ENCODE measurements at regions not wholly inside any gene's neighbourhood (a gene's known extent, or its start where the extent isn't known, plus 50 kb on each side); places are given as distances from the start of the nearest gene placed in this dataset.
"Not testable (repeated sequence)": the region's sequence is repeated elsewhere in the genome, so short reads cannot be mapped to it uniquely, and the experiment has no call there.

- no peaks in the 10 kb centered on the region for H3K9me3 Mint-ChIP-seq (ENCODE audit: low read depth, unreplicated experiment)
These were observed 228.5 kb upstream of the NEBL start for GRCh38 chr10:21125471-21126228.

GRCh38 chr10:21122907-21123306 is 225.8 kb upstream of the NEBL start:
- no peaks in the 10 kb centered on the region for H3K36me3 Mint-ChIP-seq (ENCODE audit: insufficient read depth, unreplicated experiment)
- no TSS peak for BruUV-seq (replicated peaks)
- H3K9me3 Mint-ChIP-seq (ENCODE audit: low read depth, unreplicated experiment) = no peaks in the 10 kb centered on the region
- intact Hi-C loops (cut with micrococcal nuclease; ENCODE audit: unreplicated experiment) = no loop called here
- CTCF ChIA-PET = no interaction called here
- H3K4me1 Mint-ChIP-seq (ENCODE audit: low read depth, unreplicated experiment) = no peaks in the 10 kb centered on the region
- no peak for DNase-seq
- H3K4me3 Mint-ChIP-seq (ENCODE audit: low read depth, unreplicated experiment) = no peak overlapping the region
- no peaks in the 10 kb centered on the region for H3K27me3 Mint-ChIP-seq (ENCODE audit: unreplicated experiment)
- no peak overlapping the region for H3K27ac Mint-ChIP-seq (ENCODE audit: unreplicated experiment)
- no peak for TF ChIP-seq CTCF (IDR thresholded peaks at IDR 0.05; ENCODE audit: unreplicated experiment)

More at GRCh38 chr10:21125471-21126228, 228.5 kb upstream of the NEBL start:
- DNase-seq = no peak
- TF ChIP-seq CTCF (IDR thresholded peaks at IDR 0.05; ENCODE audit: unreplicated experiment) = no peak
- H3K36me3 Mint-ChIP-seq (ENCODE audit: insufficient read depth, unreplicated experiment) = no peaks in the 10 kb centered on the region
- intact Hi-C loops (cut with micrococcal nuclease; ENCODE audit: unreplicated experiment) = no loop called here
- BruUV-seq (replicated peaks) = no TSS peak
- CTCF ChIA-PET = interaction anchor here (1.1 kb wide), 1 partner anchor 9 kb away, joined by 4 read pairs; no protein-coding TSS in a partner anchor
- H3K4me3 Mint-ChIP-seq (ENCODE audit: low read depth, unreplicated experiment) = no peak overlapping the region
- no peak overlapping the region for H3K27ac Mint-ChIP-seq (ENCODE audit: unreplicated experiment)
- H3K4me1 Mint-ChIP-seq (ENCODE audit: low read depth, unreplicated experiment) = peaks cover 11% of the 10 kb centered on the region
- H3K27me3 Mint-ChIP-seq (ENCODE audit: unreplicated experiment) = no peaks in the 10 kb centered on the region

GRCh38 chr10:21121822-21122221 is 224.7 kb upstream of the NEBL start:
- intact Hi-C loops (cut with micrococcal nuclease; ENCODE audit: unreplicated experiment); H3K27ac Mint-ChIP-seq (ENCODE audit: unreplicated experiment); H3K9me3 Mint-ChIP-seq (ENCODE audit: low read depth, unreplicated experiment); H3K4me1 Mint-ChIP-seq (ENCODE audit: low read depth, unreplicated experiment); H3K4me3 Mint-ChIP-seq (ENCODE audit: low read depth, unreplicated experiment); DNase-seq; BruUV-seq (replicated peaks); H3K27me3 Mint-ChIP-seq (ENCODE audit: unreplicated experiment); H3K36me3 Mint-ChIP-seq (ENCODE audit: insufficient read depth, unreplicated experiment): not testable (repeated sequence)
- CTCF ChIA-PET = interaction anchor here (0.6 kb wide), 1 partner anchor 1891 kb away, joined by 3 read pairs; no protein-coding TSS in a partner anchor

GRCh38 chr10:21114683-21115082 is 217.6 kb upstream of the NEBL start:
- Mint-ChIP-seq H3K27ac (ENCODE audit: unreplicated experiment) (no peak overlapping the region), H3K9me3 (ENCODE audit: low read depth, unreplicated experiment) (peaks cover 2% of the 10 kb centered on the region), H3K27me3 (ENCODE audit: unreplicated experiment) (no peaks in the 10 kb centered on the region), H3K4me3 (ENCODE audit: low read depth, unreplicated experiment) (no peak overlapping the region), H3K4me1 (ENCODE audit: low read depth, unreplicated experiment) (no peaks in the 10 kb centered on the region), H3K36me3 (ENCODE audit: insufficient read depth, unreplicated experiment) (no peaks in the 10 kb centered on the region)
- TF ChIP-seq CTCF (IDR thresholded peaks at IDR 0.05; ENCODE audit: unreplicated experiment) = no peak
- no TSS peak for BruUV-seq (replicated peaks)
- intact Hi-C loops (cut with micrococcal nuclease; ENCODE audit: unreplicated experiment) = no loop called here
- no peak for DNase-seq
- CTCF ChIA-PET = no interaction called here

GRCh38 chr10:21110358-21110757 is 213.2 kb upstream of the NEBL start:
- Mint-ChIP-seq H3K4me3 (ENCODE audit: low read depth, unreplicated experiment) (no peak overlapping the region), H3K27me3 (ENCODE audit: unreplicated experiment) (no peaks in the 10 kb centered on the region), H3K9me3 (ENCODE audit: low read depth, unreplicated experiment) (peaks cover 6% of the 10 kb centered on the region), H3K4me1 (ENCODE audit: low read depth, unreplicated experiment) (no peaks in the 10 kb centered on the region), H3K36me3 (ENCODE audit: insufficient read depth, unreplicated experiment) (no peaks in the 10 kb centered on the region), H3K27ac (ENCODE audit: unreplicated experiment) (no peak overlapping the region)
- intact Hi-C loops (cut with micrococcal nuclease; ENCODE audit: unreplicated experiment) = no loop called here
- TF ChIP-seq CTCF (IDR thresholded peaks at IDR 0.05; ENCODE audit: unreplicated experiment) = no peak
- CTCF ChIA-PET = no interaction called here
- DNase-seq = no peak
- no TSS peak for BruUV-seq (replicated peaks)

- H3K4me3 Mint-ChIP-seq (ENCODE audit: low read depth, unreplicated experiment); BruUV-seq (replicated peaks); H3K9me3 Mint-ChIP-seq (ENCODE audit: low read depth, unreplicated experiment); H3K27me3 Mint-ChIP-seq (ENCODE audit: unreplicated experiment); H3K4me1 Mint-ChIP-seq (ENCODE audit: low read depth, unreplicated experiment); H3K27ac Mint-ChIP-seq (ENCODE audit: unreplicated experiment); CTCF ChIA-PET; H3K36me3 Mint-ChIP-seq (ENCODE audit: insufficient read depth, unreplicated experiment); DNase-seq; intact Hi-C loops (cut with micrococcal nuclease; ENCODE audit: unreplicated experiment): not testable (repeated sequence)
These were observed 209.8 kb upstream of the NEBL start for GRCh38 chr10:21106931-21107330.

- H3K36me3 Mint-ChIP-seq (ENCODE audit: insufficient read depth, unreplicated experiment); DNase-seq; BruUV-seq (replicated peaks); H3K4me3 Mint-ChIP-seq (ENCODE audit: low read depth, unreplicated experiment); H3K27ac Mint-ChIP-seq (ENCODE audit: unreplicated experiment); H3K9me3 Mint-ChIP-seq (ENCODE audit: low read depth, unreplicated experiment); intact Hi-C loops (cut with micrococcal nuclease; ENCODE audit: unreplicated experiment); CTCF ChIA-PET; H3K27me3 Mint-ChIP-seq (ENCODE audit: unreplicated experiment): not testable (repeated sequence)
- H3K4me1 Mint-ChIP-seq (ENCODE audit: low read depth, unreplicated experiment) = peaks cover 16% of the 10 kb centered on the region
These were observed 208.2 kb upstream of the NEBL start for GRCh38 chr10:21105331-21105730.
